HG03439 (cell line): ENCODE measurements at regions not wholly inside any gene's neighbourhood (a gene's known extent, or its start where the extent isn't known, plus 50 kb on each side); places are given as distances from the start of the nearest gene placed in this dataset.

Experiments used
- ATAC-seq: cut with Tn5 transposase; IDR thresholded peaks from one replicate; pipeline ENCODE4 v1.9.1; 2021; ENCODE audit warnings: mild to moderate bottlenecking, moderate library complexity; ENCODE audit not compliant: unreplicated experiment

GRCh38 chr17:73694491-73694890, 50.2 kb upstream of the SDK2 start:
- ATAC-seq, result no peak

- ATAC-seq, result no peak
Measured at GRCh38 chr17:73695035-73695738, 50.9 kb upstream of the SDK2 start.

GRCh38 chr17:73696251-73696650, 52.0 kb upstream of the SDK2 start:
- ATAC-seq, result no peak

- no peak for ATAC-seq
Measured at GRCh38 chr17:73697872-73698271, 53.6 kb upstream of the SDK2 start.

- ATAC-seq, result no peak
Measured at GRCh38 chr17:73698966-73699365, 54.7 kb upstream of the SDK2 start.

- ATAC-seq, result no peak
Measured at GRCh38 chr17:73701701-73702100, 57.5 kb upstream of the SDK2 start.

GRCh38 chr17:73703192-73703591, 58.9 kb upstream of the SDK2 start:
- ATAC-seq, result no peak

GRCh38 chr17:73703917-73704316, 59.7 kb upstream of the SDK2 start:
- no peak for ATAC-seq

- ATAC-seq, result no peak
Measured at GRCh38 chr17:73705594-73705993, 61.3 kb upstream of the SDK2 start.

GRCh38 chr17:73706428-73706827, 62.2 kb upstream of the SDK2 start:
- no peak for ATAC-seq

GRCh38 chr17:73706858-73707257, 62.6 kb upstream of the SDK2 start:
- ATAC-seq, result no peak

- no peak for ATAC-seq
Measured at GRCh38 chr17:73707358-73707757, 63.1 kb upstream of the SDK2 start.

GRCh38 chr17:73710095-73710592, 65.9 kb upstream of the SDK2 start:
- ATAC-seq, result no peak

GRCh38 chr17:73711184-73711583, 66.9 kb upstream of the SDK2 start:
- peak; percentile 61 for ATAC-seq

- no peak for ATAC-seq
Measured at GRCh38 chr17:73711916-73712315, 67.7 kb upstream of the SDK2 start.

GRCh38 chr17:73713136-73713535, 68.9 kb upstream of the SDK2 start:
- ATAC-seq, result no peak

GRCh38 chr17:73715769-73716168, 71.5 kb upstream of the SDK2 start:
- no peak for ATAC-seq

- no peak for ATAC-seq
Measured at GRCh38 chr17:73717690-73718089, 73.4 kb upstream of the SDK2 start.

GRCh38 chr17:73718362-73718761, 74.1 kb upstream of the SDK2 start:
- ATAC-seq, result no peak

- no peak for ATAC-seq
Measured at GRCh38 chr17:73718912-73719311, 74.7 kb upstream of the SDK2 start.

GRCh38 chr17:73719588-73720071, 75.4 kb upstream of the SDK2 start:
- no peak for ATAC-seq

- ATAC-seq, result no peak
Measured at GRCh38 chr17:73720187-73720834, 76.1 kb upstream of the SDK2 start.
